ENCODE measurements at regions not wholly inside any gene's neighbourhood (a gene's known extent, or its start where the extent isn't known, plus 50 kb on each side); places are given as distances from the start of the nearest gene placed in this dataset.

DNA sequence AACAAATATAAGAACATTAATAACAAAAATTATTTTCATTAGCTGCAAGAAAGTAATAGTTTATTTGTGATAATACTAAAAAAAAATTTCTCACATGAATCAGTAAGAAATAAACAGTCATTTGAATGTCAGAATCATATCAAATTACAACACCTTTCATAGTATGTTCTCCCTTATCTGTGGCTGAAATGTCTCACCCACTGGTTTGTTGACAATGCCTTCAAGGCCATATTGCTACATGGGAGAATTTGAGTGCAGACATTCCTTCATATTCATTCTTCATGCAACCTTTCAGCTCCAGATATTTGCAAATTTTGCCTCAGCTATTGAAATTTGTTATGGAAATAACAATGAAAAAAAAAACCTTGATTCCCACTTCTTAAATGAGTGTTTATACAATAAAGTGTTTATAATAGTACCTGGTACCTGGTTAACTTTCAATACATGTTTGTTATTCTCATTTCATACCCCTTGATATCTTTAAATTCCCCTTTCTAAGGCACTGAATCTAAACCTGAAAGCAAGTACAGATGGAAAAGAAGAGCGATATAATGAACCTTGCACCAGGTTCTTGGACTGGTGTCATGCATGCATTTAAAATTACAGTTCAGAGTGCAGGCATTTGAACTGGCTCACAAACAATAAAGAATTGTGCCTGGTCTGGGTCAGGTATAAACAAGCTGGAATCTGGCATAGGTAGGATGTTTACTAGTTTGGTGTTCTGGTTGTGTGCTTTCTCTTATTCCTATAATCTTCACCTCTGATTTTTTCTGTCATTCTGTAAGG, 242.2 kb upstream of the ADGRL2 start:
- TF ChIP-seq EP300 (conservative IDR thresholded peaks at IDR 0.05; ENCODE audit: poor library complexity, severe bottlenecking), result no peak
- TF ChIP-seq CTCF (IDR thresholded peaks at IDR 0.05; ENCODE audit: poor library complexity, severe bottlenecking), result no peak
- no peak for TF ChIP-seq EZH2 (IDR thresholded peaks at IDR 0.05; ENCODE audit: borderline replicate concordance, insufficient read depth, low read length, poor library complexity, severe bottlenecking)
- no peak for TF ChIP-seq MXI1 (conservative IDR thresholded peaks at IDR 0.05; ENCODE audit: poor library complexity, severe bottlenecking)
- TF ChIP-seq POLR2AphosphoS5 (IDR thresholded peaks at IDR 0.05), result no peak
- TF ChIP-seq TAF1 (IDR thresholded peaks at IDR 0.05; ENCODE audit: low read depth), result no peak
- no peak for TF ChIP-seq RAD21 (conservative IDR thresholded peaks at IDR 0.05)

All from neural cell (in vitro differentiated cells).